Frontal cortex (tissue), 3 donors: ENCODE measurements at regions not wholly inside any gene's neighbourhood (a gene's known extent, or its start where the extent isn't known, plus 50 kb on each side); places are given as distances from the start of the nearest gene placed in this dataset.
A peak's percentile ranks its signal among the peaks of the same experiment; 100 is the strongest.

Experiments used
- DNase-seq, 2 donors: peaks; one replicate each; pipeline ENCODE4 v3.0.0; 2012; ENCODE audit warnings: low spot score in 2 of 2
- FAIRE-seq: peaks from 2 replicates; lab custom pipeline; 2012; peaks lifted over from hg19 to GRCh38; lab: Jason Lieb, UNC
- donor health status: control.
- donor health status: control.
- donor health status: control.

GRCh38 chr22:42217752-42218280 lies 52.6 kb downstream of the TCF20 start:
- DNase-seq (no peak), FAIRE-seq (no peak)

- FAIRE-seq (no peak), DNase-seq (no peak)
These were observed 53.3 kb downstream of the TCF20 start for GRCh38 chr22:42217019-42217751.

- FAIRE-seq (no peak), DNase-seq (peak; percentile 64 to 69)
These were observed 55.6 kb downstream of the TCF20 start for GRCh38 chr22:42214633-42215415.

- DNase-seq (no peak), FAIRE-seq (no peak)
These were observed 62.1 kb downstream of the TCF20 start for GRCh38 chr22:42208362-42208761.

- DNase-seq (no peak), FAIRE-seq (no peak)
These were observed 62.5 kb downstream of the TCF20 start for GRCh38 chr22:42207918-42208317.

GRCh38 chr22:42203609-42204008 lies 66.8 kb downstream of the TCF20 start:
- FAIRE-seq: no peak
- DNase-seq: no peak

- FAIRE-seq (no peak), DNase-seq (no peak)
These were observed 67.8 kb downstream of the TCF20 start for GRCh38 chr22:42202669-42203068.

GRCh38 chr22:42202048-42202447 lies 68.4 kb downstream of the TCF20 start:
- no peak for DNase-seq
- FAIRE-seq: no peak

GRCh38 chr22:42199025-42199424 lies 68.4 kb upstream of the CYP2D6 start:
- DNase-seq (no peak), FAIRE-seq (no peak)

GRCh38 chr22:42198226-42198625 lies 67.6 kb upstream of the CYP2D6 start:
- no peak for FAIRE-seq

GRCh38 chr22:42196454-42196853 lies 65.8 kb upstream of the CYP2D6 start:
- no peak for FAIRE-seq

More at GRCh38 chr22:42198226-42198625, 67.6 kb upstream of the CYP2D6 start:
- DNase-seq: no peak

GRCh38 chr22:42194953-42195352 lies 64.3 kb upstream of the CYP2D6 start:
- no peak for FAIRE-seq
- no peak for DNase-seq

More at GRCh38 chr22:42196454-42196853, 65.8 kb upstream of the CYP2D6 start:
- DNase-seq: no peak

GRCh38 chr22:42194104-42194851 lies 63.7 kb upstream of the CYP2D6 start:
- no peak for FAIRE-seq
- DNase-seq: no peak

- DNase-seq (no peak), FAIRE-seq (no peak)
These were observed 61.9 kb upstream of the CYP2D6 start for GRCh38 chr22:42192547-42192946.

- no peak for DNase-seq
- FAIRE-seq: no peak
These were observed 59.7 kb upstream of the CYP2D6 start for GRCh38 chr22:42190274-42190673.

GRCh38 chr22:42189761-42190160 lies 59.2 kb upstream of the CYP2D6 start:
- FAIRE-seq: no peak
- DNase-seq: no peak

GRCh38 chr22:42188808-42189447 lies 58.3 kb upstream of the CYP2D6 start:
- FAIRE-seq (no peak), DNase-seq (no peak)

- DNase-seq (no peak), FAIRE-seq (no peak)
These were observed 57.0 kb upstream of the CYP2D6 start for GRCh38 chr22:42187646-42188045.

- no peak for DNase-seq
- no peak for FAIRE-seq
These were observed 55.4 kb upstream of the CYP2D6 start for GRCh38 chr22:42185915-42186439.

GRCh38 chr22:42184852-42185251 lies 54.2 kb upstream of the CYP2D6 start:
- FAIRE-seq (no peak), DNase-seq (no peak)
